ENCODE measurements at regions not wholly inside any gene's neighbourhood (a gene's known extent, or its start where the extent isn't known, plus 50 kb on each side); places are given as distances from the start of the nearest gene placed in this dataset.

- TF ChIP-seq CTCF (conservative IDR thresholded peaks at IDR 0.05) = no peak
- TF ChIP-seq EZH2 (IDR thresholded peaks at IDR 0.05; ENCODE audit: low read depth) = no peak
Observed at GRCh38 chr14:71250347-71250746, 343.1 kb downstream of the PCNX1 start.

Data from PC-9 (cell line).